Left lung (tissue), 4 donors: ENCODE measurements at regions not wholly inside any gene's neighbourhood (a gene's known extent, or its start where the extent isn't known, plus 50 kb on each side); places are given as distances from the start of the nearest gene placed in this dataset.

Source experiments
- ATAC-seq: fragments of 200-7000 bp; cut with Tn5 transposase; one replicate; pipeline ENCODE4 v1.9.1; 2020; ENCODE audit warnings: moderate library complexity
- DNase-seq, 4 donors: peaks; one replicate each; pipeline ENCODE4 v3.0.0-alpha.2; 2013 to 2020
- H3K27ac ChIP-seq, 2 donors: fragments of 200-600 bp; sonication (generic) in 1 of 2; one replicate each; pipeline versions ENCODE4 v1.5.0 to v1.8.0; 2020 to 2021
- H3K27me3 ChIP-seq, 2 donors: fragments of 200-600 bp; sonication (generic) in 1 of 2; one replicate each; pipeline versions ENCODE4 v1.5.0 to v1.8.0; 2020 to 2021
- H3K36me3 ChIP-seq, 2 donors: fragments of 200-600 bp; sonication (generic) in 1 of 2; one replicate each; pipeline versions ENCODE4 v1.5.0 to v1.8.0; 2020 to 2021
- H3K4me1 ChIP-seq, 2 donors: fragments of 200-600 bp; one replicate each; pipeline ENCODE4 v1.8.0; 2021
- H3K4me3 ChIP-seq, 2 donors: fragments of 200-600 bp; sonication (generic) in 1 of 2; one replicate each; pipeline versions ENCODE4 v1.5.0 to v1.8.0; 2020 to 2021; ENCODE audit warnings: mild to moderate bottlenecking in 1 of 2
- H3K9me3 ChIP-seq, 2 donors: fragments of 200-600 bp; sonication (generic) in 1 of 2; one replicate each; pipeline versions ENCODE4 v1.5.0 to v1.8.0; 2020 to 2021
- CTCF ChIP-seq, 2 donors: fragments of 200-600 bp; sonication (generic) in 1 of 2; IDR thresholded peaks; one replicate each; pipeline versions ENCODE4 v1.5.0 to v1.8.0; 2021; ENCODE audit warnings: antibody characterized with exemption in 2 of 2
- intact Hi-C, 2 donors: fragments of 100-400 bp; cut with DNase I; formaldehyde crosslinking; loops; one replicate each; pipeline versions ENCODE4 v1.11.2 to v1.14.2; 2022
- donor health status: DM: no; HTN: yes; CAD: no.
- donor health status: DM: no; HTN: no; CAD: no.

- intact Hi-C loops = loop anchor here in 1 of 2 donors (10.0 kb wide), 1 partner anchor 162 kb away; no protein-coding TSS in a partner anchor
- H3K36me3 ChIP-seq = no peaks in the 10 kb centered on the region
- TF ChIP-seq CTCF (IDR thresholded peaks at IDR 0.05) = no peak
- no peaks in the 10 kb centered on the region for H3K27me3 ChIP-seq
- no peaks in the 10 kb centered on the region for H3K9me3 ChIP-seq
- H3K4me1 ChIP-seq = peaks cover 2 to 7% of the 10 kb centered on the region in 2 donors
- DNase-seq (no peak), ATAC-seq (no peak)
- no peak overlapping the region for H3K4me3 ChIP-seq
- H3K27ac ChIP-seq = no peak overlapping the region
Measured at GRCh38 chr3:188972310-188972709, 199.5 kb upstream of the TPRG1 start.

GRCh38 chr3:188974856-188975599 lies 196.7 kb upstream of the TPRG1 start:
- Histone ChIP-seq H3K9me3 (no peaks in the 10 kb centered on the region), H3K27ac (peak overlapping the region in 1 of 2 donors; percentile 64), H3K27me3 (no peaks in the 10 kb centered on the region), H3K4me3 (no peak overlapping the region), H3K36me3 (no peaks in the 10 kb centered on the region), H3K4me1 (peaks cover 2 to 10% of the 10 kb centered on the region in 2 donors)
- intact Hi-C loops = loop anchor here in 1 of 2 donors (10.0 kb wide), 1 partner anchor 160 kb away; no protein-coding TSS in a partner anchor
- ATAC-seq (peak; percentile 58), DNase-seq (no peak)
- TF ChIP-seq CTCF (IDR thresholded peaks at IDR 0.05) = no peak

- no peak for TF ChIP-seq CTCF (IDR thresholded peaks at IDR 0.05)
- Histone ChIP-seq H3K4me3 (no peak overlapping the region), H3K4me1 (peaks cover 2 to 10% of the 10 kb centered on the region in 2 donors), H3K36me3 (no peaks in the 10 kb centered on the region), H3K27me3 (no peaks in the 10 kb centered on the region), H3K9me3 (no peaks in the 10 kb centered on the region), H3K27ac (peak overlapping the region in 1 of 2 donors; percentile 55)
- ATAC-seq (peak; percentile 38), DNase-seq (no peak)
- intact Hi-C loops = loop anchor here in 1 of 2 donors (10.0 kb wide), 1 partner anchor 159 kb away; no protein-coding TSS in a partner anchor
Measured at GRCh38 chr3:188975600-188976314, 196.0 kb upstream of the TPRG1 start.

- intact Hi-C loops = loop anchor here in 1 of 2 donors (10.0 kb wide), 1 partner anchor 158 kb away; no protein-coding TSS in a partner anchor
- peaks cover 2 to 10% of the 10 kb centered on the region in 2 donors for H3K4me1 ChIP-seq
- no peaks in the 10 kb centered on the region for H3K36me3 ChIP-seq
- no peak overlapping the region for H3K27ac ChIP-seq
- no peak for DNase-seq
- no peak for TF ChIP-seq CTCF (IDR thresholded peaks at IDR 0.05)
- H3K9me3 ChIP-seq = no peaks in the 10 kb centered on the region
- H3K27me3 ChIP-seq = no peaks in the 10 kb centered on the region
- no peak overlapping the region for H3K4me3 ChIP-seq
- no peak for ATAC-seq
Measured at GRCh38 chr3:188976407-188976806, 195.4 kb upstream of the TPRG1 start.
